DMS153 treated with DMSO at 0.1 percent for 48 hours (cell line): ENCODE measurements at regions not wholly inside any gene's neighbourhood (a gene's known extent, or its start where the extent isn't known, plus 50 kb on each side); places are given as distances from the start of the nearest gene placed in this dataset.
"Not testable (repeated sequence)": the region's sequence is repeated elsewhere in the genome, so short reads cannot be mapped to it uniquely, and the experiment has no call there.

ENCODE experiments used
- DNase-seq: peaks from one replicate; lab custom pipeline; 2025; ENCODE audit not compliant: unreplicated experiment; lab: John Stamatoyannopoulos, UW

DNA sequence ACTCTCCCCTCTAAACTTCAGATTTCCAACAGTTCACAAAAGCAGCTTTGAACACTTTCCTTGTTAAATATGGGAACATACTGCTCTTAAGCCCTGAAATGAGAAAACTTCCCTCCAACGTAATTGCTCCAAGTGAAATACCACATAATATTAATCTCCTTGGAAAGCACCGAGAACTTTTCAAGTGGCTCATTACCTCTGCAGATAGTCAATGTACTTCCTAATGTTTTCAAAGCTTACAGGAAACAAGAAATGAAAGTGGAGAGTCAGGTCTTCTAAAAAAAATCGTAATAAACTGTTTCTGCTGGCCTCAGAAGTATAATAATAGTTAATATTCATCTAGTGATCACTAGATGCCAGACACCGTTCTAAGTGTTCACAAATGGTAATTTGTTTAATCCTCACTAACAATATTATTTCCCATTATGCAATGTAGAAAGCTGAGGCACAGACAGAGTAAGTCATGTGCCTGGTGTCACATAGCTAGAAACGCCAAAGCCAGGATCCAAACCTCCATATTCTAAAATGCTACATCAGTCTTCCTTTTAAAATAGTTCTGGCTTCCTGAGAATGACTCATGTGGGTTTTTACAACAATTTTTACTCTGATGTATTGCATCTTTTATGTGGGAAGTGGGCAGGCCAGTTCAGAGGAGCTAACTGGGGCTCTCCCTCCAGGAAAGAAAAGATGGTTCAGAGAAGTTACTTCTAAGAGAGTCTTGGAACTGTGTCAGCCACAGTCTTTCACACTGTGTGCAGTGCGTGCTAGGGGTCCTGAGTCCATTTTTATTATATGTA lies 177.2 kb downstream of the PLPPR4 start:
- no peak for DNase-seq

DNA sequence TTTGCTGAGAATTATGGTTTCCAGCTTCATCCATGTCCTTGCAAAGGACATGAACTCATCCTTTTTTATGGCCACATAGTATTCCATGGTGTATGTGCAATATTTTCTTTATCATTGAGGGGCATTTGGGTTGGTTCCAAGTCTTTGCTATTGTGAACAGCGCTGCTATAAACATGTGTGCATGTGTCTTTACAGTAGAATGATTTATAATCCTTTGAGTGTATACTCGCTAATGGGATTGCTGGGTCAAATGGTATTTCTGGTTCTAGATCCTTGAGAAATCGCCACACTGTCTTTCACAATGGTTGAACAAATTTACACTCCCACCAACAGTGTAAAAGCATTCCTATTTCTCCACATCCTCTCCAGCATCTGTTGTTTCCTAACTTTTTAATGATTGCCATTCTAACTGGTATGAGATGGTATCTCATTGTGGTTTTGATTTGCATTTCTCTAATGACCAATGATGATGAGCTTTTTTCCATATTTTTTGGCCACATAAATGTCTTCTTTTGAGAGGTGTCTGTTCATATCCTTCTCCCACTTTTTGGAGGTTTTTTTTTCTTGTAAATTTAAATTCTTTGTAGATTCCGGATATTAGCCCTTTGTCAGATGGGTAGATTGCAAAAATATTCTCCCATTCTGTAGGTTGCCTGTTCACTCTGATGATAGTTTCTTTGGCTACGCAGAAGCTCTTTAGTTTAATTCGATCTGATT lies 180.1 kb downstream of the PLPPR4 start:
- DNase-seq = not testable (repeated sequence)

DNA sequence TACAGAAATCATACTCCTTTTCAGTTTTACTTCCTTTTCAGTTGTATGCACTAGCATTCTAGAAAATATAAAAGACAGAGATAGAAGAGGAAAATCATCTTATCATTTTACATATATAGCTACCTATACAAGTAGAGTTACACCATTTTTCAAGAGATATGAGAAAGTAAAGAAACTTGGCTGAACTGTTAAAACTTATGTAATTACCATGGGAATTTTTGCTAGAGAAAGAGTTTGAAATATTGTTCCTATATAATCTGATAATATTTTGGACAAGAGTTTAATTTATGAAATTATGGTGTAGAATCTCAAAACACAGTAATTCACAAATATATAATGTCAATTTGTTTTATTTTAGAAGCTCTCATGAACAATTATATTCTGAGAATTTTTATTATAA lies 180.8 kb downstream of the PLPPR4 start:
- no peak for DNase-seq

DNA sequence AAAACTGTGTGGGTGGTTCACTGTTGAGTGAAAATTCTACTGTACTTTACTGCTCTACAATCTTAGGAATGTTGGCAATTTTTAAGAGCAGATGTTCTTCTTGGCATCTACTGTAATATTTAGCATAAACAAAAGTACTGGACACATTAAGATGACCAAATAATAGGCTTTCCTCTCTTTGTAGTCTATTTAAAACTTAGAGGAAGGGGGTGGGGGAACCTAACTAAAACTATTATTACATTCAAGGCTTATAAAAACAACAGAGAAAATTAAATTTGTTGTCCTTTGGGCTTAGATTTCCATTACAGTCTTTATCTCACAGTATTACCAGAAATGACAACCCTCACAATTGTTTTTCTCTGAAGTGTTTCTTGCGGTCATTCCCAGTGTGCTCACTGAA lies 181.2 kb downstream of the PLPPR4 start:
- DNase-seq = no peak

DNA sequence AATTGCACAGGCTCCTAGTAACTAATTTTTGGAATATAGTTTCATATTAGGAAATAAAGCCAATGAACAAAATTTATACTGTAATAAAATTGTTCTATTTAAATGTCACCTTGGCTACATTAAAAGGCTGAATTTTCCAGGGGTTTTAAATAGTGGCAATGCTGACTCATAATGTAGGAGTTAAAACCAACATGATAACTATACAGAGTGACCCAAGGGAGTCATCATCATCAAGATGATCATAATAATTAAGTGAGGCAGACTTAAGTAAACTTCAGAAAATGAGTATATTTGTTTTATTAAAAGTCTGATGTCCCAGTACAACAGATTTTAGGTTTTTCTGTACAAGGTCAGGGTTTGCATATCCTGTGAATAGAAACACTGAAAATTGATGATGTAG lies 183.4 kb downstream of the PLPPR4 start:
- DNase-seq = no peak

DNA sequence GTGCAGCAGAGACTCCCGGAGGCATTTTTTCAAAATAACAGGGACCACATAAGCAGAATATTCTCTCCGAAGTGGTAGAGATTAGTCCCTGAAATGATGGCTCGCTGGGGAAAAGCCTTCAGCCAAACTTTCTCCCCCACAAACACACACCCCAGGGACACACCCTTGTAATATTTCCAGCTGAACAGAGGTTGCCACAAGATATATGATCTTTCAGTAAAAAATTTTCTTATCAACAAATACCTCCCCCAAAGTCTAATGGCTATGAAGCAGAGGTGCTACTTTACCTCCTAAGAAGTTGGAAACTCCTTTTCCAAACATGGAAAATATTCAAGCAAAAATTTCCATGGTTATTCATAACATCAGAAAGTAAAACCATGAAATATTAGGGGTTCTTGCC lies 190.2 kb upstream of the PALMD start:
- no peak for DNase-seq

DNA sequence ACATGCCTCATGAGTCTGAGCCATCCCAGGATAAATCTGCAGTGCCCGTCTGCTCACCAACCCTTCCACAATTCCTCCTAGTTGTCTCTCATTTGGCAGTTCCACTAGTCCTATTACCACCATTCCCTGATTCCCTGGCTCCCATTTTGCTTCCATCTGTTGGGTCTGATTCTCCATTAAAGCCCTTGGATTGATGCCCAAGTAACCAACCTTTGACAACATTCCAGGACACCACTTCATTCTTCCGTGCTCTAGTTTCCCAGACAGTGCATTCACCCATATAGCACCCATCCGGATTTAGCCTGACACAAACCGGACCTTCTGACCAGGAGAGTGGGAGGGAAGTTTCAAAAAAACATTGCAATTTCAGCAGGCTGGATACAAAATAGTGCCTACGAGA lies 189.4 kb upstream of the PALMD start:
- DNase-seq = no peak

DNA sequence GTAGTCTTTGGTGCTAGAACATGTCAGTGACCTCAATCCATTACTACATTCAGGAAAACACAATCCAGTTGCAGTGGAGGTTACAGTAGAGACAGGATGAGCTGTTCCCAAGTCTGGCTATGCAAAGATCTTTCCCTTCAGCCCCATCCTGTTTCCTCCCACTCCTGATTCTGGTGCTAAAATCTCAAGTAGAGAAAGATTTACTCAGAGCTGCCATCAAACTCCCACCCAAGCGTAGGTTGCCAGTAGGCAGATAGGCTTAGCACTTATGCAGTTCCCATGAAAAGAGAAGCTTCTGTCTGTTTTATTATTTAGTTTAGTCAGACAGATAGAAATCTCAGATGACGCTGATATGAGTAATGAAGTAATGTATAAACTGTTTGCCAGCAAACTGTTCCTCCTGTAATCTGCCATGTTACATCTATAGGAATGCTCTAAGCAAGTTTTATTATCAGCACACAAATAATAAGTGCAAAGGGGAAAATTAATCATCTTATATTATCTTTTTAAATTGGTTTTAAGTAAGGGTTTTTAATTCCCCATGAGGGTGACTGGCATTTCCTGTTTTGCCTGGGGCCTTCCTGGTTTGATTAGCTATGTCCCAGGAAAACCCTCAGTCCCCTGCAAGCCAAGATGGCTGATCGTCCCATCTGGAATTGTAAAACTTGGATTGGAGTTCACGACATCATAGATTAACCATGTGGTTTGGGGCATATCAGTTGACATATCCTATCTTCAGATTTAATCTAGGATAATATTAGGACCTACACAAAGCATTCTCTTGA lies 188.3 kb upstream of the PALMD start:
- no peak for DNase-seq

DNA sequence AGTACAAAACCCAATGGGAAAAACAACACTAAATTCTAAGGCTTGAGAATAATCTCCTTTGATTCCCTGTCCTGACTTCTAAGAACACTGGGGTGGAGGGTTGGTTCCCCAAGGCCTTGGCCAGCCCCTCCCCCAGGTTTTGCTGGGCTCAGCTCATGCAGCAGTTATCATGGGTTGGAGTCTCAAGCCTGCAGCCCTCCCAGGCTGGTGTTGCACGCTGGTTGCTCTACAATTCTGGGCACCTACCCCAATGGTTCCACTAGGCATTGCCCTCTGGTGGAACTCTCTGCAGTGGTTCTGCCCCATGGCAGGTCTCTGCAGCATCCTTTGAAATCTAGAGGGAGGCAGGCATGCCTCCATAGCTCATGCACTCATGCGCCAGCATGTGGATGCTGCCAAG lies 184.4 kb upstream of the PALMD start:
- no peak for DNase-seq

DNA sequence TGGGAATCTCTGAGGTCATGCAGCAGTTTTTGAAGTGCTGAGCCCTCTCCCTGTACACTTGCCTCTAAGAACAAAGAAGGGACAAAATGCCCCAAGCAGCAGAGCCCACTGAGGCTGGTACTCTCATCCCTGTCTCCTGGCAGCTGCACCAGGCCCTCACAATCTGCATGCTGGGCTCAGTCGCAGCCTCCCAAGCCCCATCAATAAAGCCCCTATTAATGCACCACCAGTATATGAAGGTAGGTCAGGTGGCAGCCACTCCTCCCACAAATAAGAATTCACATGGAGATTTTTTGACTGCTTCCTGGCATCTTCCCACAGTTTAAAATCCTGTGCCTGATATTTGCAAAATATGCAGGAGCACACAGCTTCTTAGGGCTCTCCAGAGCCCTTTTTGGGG lies 181.2 kb upstream of the PALMD start:
- no peak for DNase-seq

DNA sequence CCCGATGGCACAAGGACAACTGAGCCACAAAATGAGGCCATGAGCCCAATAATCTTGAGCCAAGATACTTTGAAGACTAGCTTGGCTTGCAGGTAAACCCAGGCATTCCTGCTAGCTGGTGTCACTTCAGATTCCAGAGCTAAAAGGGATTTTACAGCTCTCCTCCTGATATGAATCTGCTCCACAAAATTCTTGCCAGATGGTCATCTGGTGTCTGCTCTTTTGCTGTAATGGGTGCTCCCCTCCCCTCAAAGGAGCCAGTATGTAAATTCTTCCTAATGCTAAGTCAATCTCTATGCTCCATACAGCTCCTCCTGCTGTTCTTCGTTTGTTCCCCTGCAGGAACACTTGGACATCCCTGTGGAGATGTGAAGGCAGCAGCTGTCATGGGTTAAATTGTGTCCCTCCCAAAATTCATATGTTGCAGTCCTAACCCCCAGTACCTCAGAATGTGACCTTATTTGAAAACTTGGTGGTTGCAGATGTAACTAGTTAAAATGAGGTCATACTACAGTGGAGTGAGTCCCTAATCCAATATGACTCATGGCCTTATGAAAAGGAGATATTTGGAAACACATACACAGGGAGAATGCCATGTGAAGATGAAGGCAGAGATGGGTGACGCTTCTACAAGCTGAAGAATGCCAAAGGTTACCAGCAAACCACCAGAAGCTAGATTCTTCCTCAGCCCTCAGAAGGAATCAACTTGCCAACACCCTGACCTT lies 180.6 kb upstream of the PALMD start:
- DNase-seq = no peak

DNA sequence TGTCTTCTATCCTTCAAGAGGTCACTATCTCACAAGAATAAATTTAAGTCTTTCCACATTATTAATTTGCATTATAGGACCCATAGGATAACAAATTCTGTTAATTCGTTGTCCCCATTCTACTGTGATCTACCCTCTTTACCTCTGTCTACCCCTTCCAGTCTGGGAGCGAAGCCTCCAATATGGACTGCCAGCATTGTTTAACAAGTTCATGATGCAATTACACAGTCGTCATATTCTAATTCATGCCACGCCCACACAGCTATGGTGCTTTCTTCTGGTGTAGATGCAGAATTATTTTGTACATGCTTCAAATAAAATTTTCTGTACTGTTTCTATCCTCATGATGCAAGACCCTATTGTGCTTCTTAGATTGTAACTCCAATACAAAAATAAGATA lies 178.3 kb upstream of the PALMD start:
- DNase-seq = no peak

DNA sequence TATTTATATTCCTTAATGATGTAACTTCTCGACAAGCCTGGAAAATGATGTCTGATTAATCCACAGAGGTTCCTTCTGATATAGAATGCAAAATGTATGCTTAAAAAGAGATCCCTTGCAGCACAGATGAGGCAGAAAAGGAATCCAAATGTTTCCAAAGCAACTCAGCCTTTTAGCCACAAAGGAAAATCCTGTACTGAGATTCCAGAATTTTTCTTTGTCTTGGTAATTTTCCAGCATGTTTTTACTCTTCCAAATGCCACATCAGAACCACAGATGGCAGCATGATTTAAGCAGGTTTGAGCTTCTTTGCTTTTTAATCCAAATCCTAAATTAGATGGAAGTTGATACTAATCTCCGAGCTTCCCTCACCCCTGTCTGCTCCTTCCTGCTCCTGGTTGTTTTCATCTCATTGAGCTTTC lies 176.4 kb upstream of the PALMD start:
- no peak for DNase-seq

DNA sequence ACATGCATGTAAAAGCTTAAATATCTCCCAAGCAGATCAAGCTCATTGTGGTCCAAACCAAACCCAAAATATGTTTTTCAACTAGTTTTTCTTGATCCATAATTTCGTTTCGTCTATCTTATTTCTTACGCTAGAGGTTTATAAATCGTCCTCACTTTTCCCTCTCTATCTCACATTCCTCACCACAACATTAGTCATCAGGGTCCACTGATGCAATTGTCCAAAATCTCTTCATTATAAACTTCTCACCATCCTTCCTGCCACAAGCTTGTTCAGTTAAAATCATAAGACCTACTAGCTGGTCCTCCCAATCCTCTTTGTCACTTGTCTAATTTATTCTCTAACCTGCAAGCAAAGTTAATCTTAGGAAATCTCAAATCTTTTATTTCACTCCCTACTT lies 173.0 kb upstream of the PALMD start:
- DNase-seq = no peak

DNA sequence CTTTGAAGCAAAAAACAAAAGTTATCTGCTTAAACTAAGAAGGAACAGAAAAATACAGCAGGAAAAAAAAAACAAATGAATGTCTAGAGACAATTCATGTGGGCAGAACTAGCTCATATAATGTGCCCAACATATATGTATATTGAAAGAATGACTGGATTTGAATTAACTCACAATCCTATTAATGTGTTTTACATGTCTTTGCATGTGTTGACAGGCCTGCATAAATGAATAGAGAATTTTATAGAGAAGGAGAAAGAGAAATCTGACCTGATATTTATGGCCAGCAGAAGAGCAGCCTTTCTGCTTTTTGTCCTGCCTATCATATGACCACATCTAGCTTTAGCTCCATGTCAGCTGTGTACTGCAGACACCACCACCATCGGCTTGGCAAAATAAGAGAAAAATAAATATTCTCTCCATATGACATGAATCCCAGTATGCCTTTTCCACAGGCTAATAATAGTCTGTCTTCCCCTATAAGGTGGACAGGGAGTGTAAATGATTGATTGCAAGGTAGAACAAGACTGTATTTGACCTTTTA lies 171.5 kb upstream of the PALMD start:
- no peak for DNase-seq

DNA sequence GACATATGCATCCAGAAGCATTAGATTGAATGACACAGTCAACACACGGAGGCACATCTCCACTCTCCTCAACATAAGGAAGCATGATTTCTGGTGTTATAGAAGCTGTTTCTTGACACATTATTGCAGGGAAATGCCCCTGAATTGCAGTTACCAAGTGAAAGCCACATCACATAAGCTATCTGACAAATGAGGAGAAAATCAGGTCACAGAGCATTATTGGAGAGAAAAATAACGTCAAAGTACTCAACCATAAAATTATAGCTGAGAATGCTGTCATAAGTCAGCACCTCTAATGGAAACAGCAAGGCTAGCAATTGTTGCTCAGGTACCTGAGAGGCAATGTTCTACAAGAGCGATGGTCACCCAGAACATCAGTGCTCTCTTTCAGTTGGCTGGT lies 169.9 kb upstream of the PALMD start:
- no peak for DNase-seq

DNA sequence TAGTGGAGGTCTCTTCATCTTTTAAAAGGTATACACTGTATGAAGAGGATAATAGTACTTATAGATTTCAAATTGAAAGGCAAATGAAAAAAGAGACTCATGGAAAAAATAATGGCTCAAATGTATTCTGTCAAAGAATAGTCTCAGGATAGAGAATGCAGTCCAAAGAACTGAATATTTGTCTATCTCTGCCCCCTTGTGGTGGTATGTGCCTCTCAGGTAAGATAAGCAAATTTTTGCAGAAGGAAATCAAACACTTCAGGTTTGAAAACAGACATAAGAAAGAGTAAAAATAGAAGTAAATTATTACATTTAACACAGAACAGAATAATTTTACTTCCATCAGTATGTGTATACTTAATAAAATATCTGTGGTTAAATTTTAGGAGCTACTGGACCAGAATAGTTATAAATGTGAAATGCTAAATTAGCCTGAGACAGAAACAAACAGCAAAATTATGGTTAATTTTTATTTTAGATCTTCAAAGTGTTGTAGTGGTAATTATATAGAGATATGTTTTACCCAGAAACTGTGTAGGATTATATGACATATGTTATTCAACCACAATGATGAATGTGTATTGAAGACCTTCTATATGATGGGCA lies 164.4 kb upstream of the PALMD start:
- peak; percentile 76 for DNase-seq

DNA sequence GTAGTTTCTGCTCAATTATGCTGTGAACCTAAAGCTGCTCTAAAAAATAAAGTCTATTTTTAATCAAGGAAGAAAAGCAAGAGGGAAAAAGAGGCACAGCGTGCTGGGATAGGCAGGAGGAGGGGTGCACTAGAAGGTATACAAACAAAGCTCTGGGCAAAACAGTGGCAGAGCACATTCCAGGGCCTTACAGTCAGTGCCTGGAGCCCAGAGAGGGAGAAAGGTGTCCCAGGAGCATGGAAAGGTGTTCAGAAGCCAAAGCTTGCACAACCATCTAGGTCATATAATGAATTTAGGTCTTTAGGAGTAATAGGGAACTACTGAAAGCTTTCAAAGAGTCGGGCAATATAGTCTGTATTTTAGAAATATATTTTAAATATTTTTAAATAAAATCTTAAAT lies 163.6 kb upstream of the PALMD start:
- DNase-seq = no peak

DNA sequence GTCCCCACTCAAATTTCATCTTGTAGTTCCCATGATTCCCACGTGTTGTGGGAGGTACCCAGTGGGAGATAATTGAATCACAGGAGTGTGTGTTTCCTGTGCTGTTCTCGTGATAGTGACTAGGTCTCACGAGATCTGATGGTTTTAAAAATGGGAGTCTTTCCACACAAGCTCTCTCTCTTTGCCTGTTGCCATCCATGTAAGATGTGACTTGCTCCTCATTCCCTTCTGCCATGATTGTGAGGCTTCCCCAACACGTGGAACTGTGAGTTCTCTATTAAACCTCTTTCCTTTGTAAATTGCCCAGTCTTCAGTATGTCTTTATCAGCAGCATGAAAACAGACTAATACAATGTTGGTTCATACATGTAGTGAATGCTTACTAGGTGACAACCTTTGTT lies 163.2 kb upstream of the PALMD start:
- DNase-seq = no peak

DNA sequence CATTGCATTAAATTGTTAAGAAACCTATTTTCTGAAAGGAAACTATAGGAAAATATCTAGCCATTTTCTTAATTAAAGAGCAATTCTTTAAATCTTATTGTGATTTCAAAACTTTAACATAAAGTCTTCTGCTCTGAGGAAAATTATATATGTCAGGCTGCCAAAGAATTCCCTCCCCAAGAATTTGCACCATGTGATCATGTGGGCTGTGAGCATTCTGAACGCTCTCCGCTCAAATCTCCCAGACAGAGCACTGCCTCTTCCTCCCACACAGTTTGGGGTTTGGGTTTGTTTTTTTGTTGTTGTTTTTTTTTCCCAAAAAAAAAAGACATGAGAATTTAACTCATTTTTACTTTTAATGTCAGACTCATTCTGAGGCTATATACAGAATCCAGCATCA lies 155.9 kb upstream of the PALMD start:
- no peak for DNase-seq

DNA sequence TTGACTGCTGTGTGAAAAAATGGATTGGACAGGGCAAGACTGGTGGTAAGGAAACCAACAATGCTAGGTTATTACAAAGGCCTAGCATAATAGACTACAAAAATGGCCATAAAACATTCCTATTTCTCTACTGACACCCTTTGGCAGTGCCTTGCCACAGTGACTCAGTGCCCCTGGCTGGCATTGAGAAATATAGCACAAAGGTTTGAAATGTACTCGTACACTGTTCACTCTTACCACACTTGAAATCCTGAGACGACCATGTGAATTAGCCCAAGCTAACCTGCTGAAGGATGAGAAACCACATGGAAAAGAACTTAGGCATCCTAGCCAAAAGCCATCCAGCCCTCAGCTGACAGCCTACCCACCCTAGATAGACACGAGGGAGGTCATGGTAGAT lies 149.8 kb upstream of the PALMD start:
- DNase-seq = no peak
